Hypothalamus (tissue), 51 donors: ENCODE measurements at regions not wholly inside any gene's neighbourhood (a gene's known extent, or its start where the extent isn't known, plus 50 kb on each side); places are given as distances from the start of the nearest gene placed in this dataset.

Experiments used
- DNase-seq, 51 donors: peaks; one replicate each; lab custom pipeline; 2025; lab: John Stamatoyannopoulos, UW

DNA sequence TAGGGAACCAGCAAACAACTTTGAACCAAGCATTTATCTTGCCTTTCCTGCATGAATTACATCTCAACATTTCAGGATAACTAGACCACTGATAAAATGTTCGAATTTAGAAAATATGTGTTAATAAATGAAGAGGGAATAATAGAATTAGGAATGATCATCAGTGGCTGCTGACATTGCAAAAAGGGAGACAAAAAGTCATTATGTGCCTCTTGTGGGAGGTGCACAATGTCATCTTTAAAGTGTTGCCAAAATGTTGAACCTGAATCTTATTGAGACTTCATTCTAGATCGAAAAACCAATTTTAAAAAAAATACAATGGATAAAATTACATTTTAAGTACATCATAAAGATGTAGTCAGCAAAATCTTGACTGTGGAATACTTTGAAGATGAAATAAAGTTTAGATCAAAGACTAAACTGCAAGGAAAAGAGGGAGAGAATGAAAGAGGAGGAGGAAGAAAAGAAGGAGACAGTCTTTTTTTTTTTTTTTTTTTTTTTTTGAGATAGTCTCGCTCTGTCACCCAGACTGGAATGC lies 299.3 kb downstream of the FBXW7 start:
- no peak for DNase-seq

GRCh38 chr4:152235718-152236117 lies 300.2 kb downstream of the FBXW7 start:
- no peak for DNase-seq

DNA sequence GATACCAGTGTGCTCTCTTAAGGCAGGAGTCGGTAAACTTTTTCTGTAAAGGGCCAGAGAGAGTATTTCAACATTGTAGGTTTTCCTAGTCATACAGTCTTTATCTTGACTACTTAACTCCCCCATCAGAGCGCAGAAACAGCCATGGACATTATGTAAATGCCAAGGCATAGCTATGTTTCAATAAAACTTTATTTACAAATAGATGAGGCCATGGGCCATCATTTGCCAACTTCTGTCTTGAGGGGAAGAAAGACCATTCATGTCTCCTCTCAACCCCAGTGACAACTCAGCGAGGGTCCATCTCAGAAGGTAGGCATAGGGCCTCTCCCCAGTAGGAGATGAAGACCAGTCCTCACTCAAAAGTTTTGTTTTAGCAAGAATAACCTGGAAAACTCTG lies 301.3 kb downstream of the FBXW7 start:
- DNase-seq: no peak

GRCh38 chr4:152232271-152232670 lies 303.6 kb downstream of the FBXW7 start:
- DNase-seq: no peak

DNA sequence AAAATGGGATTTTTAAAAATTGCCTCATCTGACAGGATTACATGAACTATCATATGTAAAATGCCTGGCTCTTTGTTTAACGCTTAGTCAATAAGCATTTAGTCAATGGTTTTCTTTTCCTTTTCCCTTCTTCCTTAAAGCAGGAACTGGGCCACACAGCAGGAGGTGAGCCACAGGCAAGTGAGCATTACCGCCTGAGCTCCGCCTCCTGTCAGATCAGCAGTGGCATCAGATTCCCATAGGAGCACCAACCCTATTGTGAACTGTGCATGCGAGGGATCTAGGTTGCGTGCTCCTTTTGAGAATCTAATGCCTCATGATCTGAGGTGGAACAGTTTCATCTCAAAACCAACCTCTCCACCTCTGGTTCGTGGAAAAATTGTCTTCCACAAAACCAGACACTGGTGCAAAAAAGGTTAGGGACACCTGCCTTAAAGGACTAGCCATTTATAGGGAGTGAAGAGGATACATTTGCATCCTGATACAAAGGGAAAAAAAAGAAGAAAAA lies 306.1 kb downstream of the FBXW7 start:
- DNase-seq: no peak

DNA sequence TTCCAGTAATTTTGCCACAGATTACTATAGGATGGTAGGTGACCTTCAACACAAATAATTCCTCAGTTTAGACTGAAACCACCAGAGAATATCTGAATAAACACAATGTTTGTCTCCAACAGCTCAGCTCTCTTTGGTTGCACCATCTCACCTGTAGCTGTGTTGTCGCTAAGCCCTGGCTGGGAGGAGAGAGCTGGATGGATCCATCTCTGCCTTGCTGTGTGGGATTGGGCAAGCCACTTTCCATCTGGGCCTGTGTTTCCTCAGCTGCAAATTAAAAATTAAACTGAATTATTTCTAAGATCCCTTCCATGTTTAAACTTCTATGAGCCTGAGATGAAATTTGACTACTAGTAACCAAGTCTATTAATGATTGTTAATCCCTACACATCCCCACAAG lies 310.2 kb downstream of the FBXW7 start:
- no peak for DNase-seq

DNA sequence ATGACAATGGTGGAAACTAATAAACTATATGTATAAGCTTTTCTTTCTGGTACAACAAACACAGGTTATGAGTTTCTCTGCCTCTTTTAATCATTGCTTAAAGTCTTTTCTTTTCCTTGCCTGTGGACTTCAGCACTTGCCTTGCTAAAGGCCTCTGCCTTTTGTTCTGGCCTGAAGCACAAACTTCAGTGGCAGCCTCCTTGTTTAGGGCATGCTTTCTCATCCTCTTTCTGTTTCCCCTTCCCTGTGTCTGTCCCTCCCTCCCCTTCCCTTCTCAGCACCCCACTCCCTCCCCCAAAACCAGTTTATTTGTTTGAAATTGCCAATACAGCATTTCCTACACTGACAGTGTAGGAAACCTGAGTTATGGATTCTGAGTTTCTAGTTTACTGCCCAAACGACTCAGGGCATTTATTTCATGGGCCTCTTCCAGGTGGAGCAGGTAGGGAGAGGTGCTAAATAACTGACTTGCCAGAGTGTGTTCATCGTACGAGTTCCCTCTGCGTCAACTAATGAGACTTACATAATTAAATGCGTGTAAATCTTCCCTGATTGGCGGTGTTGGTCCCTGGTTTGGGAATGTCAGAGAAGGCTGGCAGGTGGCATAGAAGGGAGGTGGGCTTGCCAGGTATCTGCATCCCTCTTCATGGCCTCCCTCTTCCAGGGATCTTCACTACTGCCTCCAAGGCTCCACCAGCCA lies 311.0 kb downstream of the FBXW7 start:
- DNase-seq: no peak

GRCh38 chr4:152224223-152224622 lies 311.7 kb downstream of the FBXW7 start:
- no peak for DNase-seq

DNA sequence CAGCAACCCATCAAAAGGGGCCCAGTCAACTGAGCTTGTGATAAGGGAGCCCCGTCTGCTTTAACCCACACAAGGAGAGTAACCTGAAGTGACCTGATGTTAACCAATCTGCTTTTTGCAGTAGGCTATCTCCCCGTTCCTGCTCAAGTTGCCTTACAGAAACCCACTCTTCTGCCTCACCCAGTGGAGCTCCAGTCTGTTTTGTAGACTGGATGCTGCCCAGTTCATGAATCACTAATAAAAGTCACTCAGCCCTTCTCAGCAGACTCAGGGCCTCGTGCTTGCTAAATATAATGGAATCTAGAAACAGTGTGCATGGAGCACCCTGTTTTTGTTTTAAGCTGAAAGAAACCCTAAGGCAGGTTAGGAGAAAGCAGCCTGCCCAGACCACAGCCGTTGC lies 312.3 kb downstream of the FBXW7 start:
- DNase-seq: no peak

DNA sequence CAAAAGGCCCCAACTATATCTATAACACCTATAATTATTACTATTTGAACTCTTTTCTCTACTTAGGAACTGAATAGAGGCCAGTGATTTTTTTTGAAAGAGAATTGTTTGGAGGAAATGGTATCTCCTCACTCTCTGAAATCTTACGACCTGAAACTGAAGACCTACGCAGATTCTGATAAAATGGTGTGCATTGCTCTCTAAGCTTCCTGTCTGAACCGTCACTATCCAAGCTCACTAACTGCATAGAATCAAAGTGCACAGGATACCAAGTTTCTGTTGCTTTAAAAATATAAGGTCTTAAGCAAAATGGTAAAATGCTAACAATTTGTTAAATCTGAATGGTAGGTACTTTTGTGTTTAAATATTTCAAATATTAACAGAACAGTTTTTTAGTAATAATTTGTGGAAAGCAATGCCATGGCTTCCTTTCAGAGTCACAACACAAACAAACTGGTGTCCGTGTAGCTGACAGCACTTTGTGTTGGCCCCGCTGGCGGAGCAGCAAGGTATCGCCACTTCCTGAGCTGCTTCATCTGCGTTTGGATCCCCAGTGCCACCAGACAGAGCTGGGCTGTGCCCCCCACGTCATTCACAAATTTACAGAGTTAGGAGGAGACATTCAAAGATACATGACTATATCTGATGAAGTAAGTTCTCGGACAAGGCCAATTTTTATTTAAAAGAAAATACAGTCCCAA lies 313.9 kb downstream of the FBXW7 start:
- DNase-seq: no peak

- no peak for DNase-seq
Observed at GRCh38 chr4:152220201-152220666, 315.7 kb downstream of the FBXW7 start.

GRCh38 chr4:152218576-152218975 lies 317.3 kb downstream of the FBXW7 start:
- DNase-seq: no peak

- no peak for DNase-seq
Observed at GRCh38 chr4:152217896-152218295, 318.0 kb downstream of the FBXW7 start.

GRCh38 chr4:152211936-152212653 lies 323.8 kb downstream of the FBXW7 start:
- no peak for DNase-seq

- no peak for DNase-seq
Observed at GRCh38 chr4:152209772-152210493, 326.0 kb downstream of the FBXW7 start.

- no peak for DNase-seq
Observed at GRCh38 chr4:152207378-152207720, 328.5 kb downstream of the FBXW7 start.

GRCh38 chr4:152206646-152207377 lies 329.1 kb downstream of the FBXW7 start:
- DNase-seq: no peak

GRCh38 chr4:152206185-152206584 lies 329.7 kb downstream of the FBXW7 start:
- no peak for DNase-seq

DNA sequence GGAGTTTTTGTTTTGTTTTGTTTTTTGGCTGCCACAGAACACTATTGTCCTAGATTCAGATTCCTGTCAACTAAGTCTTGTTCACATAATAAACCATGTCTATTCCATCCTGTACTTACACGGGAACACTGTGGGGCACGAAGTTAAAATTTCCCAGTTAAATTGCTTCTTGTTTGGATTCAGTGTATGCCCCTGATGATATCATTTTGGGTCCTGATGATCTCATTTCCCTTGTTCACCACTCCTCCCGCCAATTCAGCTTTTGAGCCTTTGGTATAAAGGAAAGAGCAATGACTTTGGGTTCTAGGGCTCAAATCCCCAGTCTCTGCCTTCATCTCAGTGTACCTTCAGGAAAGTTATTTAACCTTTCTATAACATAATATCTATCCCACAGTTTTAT lies 333.5 kb downstream of the FBXW7 start:
- no peak for DNase-seq
